Skeletal muscle satellite cell (primary cell): ENCODE measurements at regions not wholly inside any gene's neighbourhood (a gene's known extent, or its start where the extent isn't known, plus 50 kb on each side); places are given as distances from the start of the nearest gene placed in this dataset.
A peak's percentile ranks its signal among the peaks of the same experiment; 100 is the strongest.
"Not testable (repeated sequence)": the region's sequence is repeated elsewhere in the genome, so short reads cannot be mapped to it uniquely, and the experiment has no call there.

Source experiments
- H3K27me3 ChIP-seq: 2 replicates; pipeline ENCODE4 v1.7.0; 2013; ENCODE audit warnings: low read length; ENCODE audit not compliant: control insufficient read depth, insufficient read depth
- H3K36me3 ChIP-seq: 2 replicates; pipeline ENCODE4 v1.7.0; 2013; ENCODE audit warnings: mild to moderate bottlenecking, control low read depth, low read length; ENCODE audit not compliant: insufficient read depth
- H3K4me1 ChIP-seq: 2 replicates; pipeline ENCODE4 v1.7.0; 2013; ENCODE audit warnings: low read length; ENCODE audit not compliant: control insufficient read depth, insufficient read depth
- H3K4me2 ChIP-seq: 2 replicates; pipeline ENCODE4 v1.7.0; 2013; ENCODE audit warnings: mild to moderate bottlenecking, low read length
- H3K4me3 ChIP-seq: 2 replicates; pipeline ENCODE4 v1.7.0; 2013; ENCODE audit warnings: low read length
- H3K9ac ChIP-seq: 2 replicates; pipeline ENCODE4 v1.7.0; 2013; ENCODE audit warnings: mild to moderate bottlenecking, low read depth, low read length, moderate library complexity
- H3K9me3 ChIP-seq: replicated peaks from 2 replicates; pipeline ENCODE4 v1.7.0; 2013; ENCODE audit warnings: mild to moderate bottlenecking, control low read depth, low read length

GRCh38 chrX:45497290-45497689, 296.6 kb upstream of the DIPK2B start:
- H3K4me3 ChIP-seq: no peak overlapping the region
- H3K9me3 ChIP-seq: peaks cover 5% of the 10 kb centered on the region
- no peak overlapping the region for H3K9ac ChIP-seq
- H3K36me3 ChIP-seq: no peaks in the 10 kb centered on the region
- H3K27me3 ChIP-seq: peaks cover 3% of the 10 kb centered on the region
- no peak overlapping the region for H3K4me2 ChIP-seq
- peaks cover 5% of the 10 kb centered on the region for H3K4me1 ChIP-seq

- H3K4me3 ChIP-seq: no peak overlapping the region
- no peak overlapping the region for H3K4me2 ChIP-seq
- H3K27me3 ChIP-seq: peaks cover 3% of the 10 kb centered on the region
Observed at GRCh38 chrX:45485719-45486118, 285.0 kb upstream of the DIPK2B start.

GRCh38 chrX:45479835-45480422, 279.3 kb upstream of the DIPK2B start:
- Histone ChIP-seq H3K4me2 (peak overlapping the region; percentile 74), H3K27me3 (no peaks in the 10 kb centered on the region), H3K9me3 (peaks cover 5% of the 10 kb centered on the region), H3K4me1 (peaks cover 25% of the 10 kb centered on the region), H3K36me3 (no peaks in the 10 kb centered on the region), H3K4me3 (peak overlapping the region; percentile 36), H3K9ac (peak overlapping the region; percentile 93)

More at GRCh38 chrX:45485719-45486118, 285.0 kb upstream of the DIPK2B start:
- Histone ChIP-seq H3K9ac (no peak overlapping the region), H3K4me1 (peaks cover 4% of the 10 kb centered on the region), H3K36me3 (no peaks in the 10 kb centered on the region), H3K9me3 (peaks cover 5% of the 10 kb centered on the region)

GRCh38 chrX:45479196-45479834, 278.6 kb upstream of the DIPK2B start:
- peak overlapping the region; percentile 36 for H3K4me3 ChIP-seq

GRCh38 chrX:45472968-45473367, 272.3 kb upstream of the DIPK2B start:
- Histone ChIP-seq H3K4me3 (no peak overlapping the region), H3K27me3 (no peaks in the 10 kb centered on the region), H3K9me3 (no peaks in the 10 kb centered on the region), H3K4me1 (peaks cover 14% of the 10 kb centered on the region), H3K36me3 (no peaks in the 10 kb centered on the region), H3K4me2 (no peak overlapping the region), H3K9ac (peak overlapping the region; percentile 68)

More at GRCh38 chrX:45479196-45479834, 278.6 kb upstream of the DIPK2B start:
- H3K4me1 ChIP-seq: peaks cover 25% of the 10 kb centered on the region
- H3K36me3 ChIP-seq: no peaks in the 10 kb centered on the region
- peaks cover 5% of the 10 kb centered on the region for H3K9me3 ChIP-seq
- no peaks in the 10 kb centered on the region for H3K27me3 ChIP-seq
- peak overlapping the region; percentile 93 for H3K9ac ChIP-seq
- H3K4me2 ChIP-seq: peak overlapping the region; percentile 74

GRCh38 chrX:45467537-45467936, 266.9 kb upstream of the DIPK2B start:
- not testable (repeated sequence) for H3K27me3 ChIP-seq, H3K4me2 ChIP-seq, H3K4me3 ChIP-seq, H3K9ac ChIP-seq, H3K9me3 ChIP-seq, H3K4me1 ChIP-seq, H3K36me3 ChIP-seq

GRCh38 chrX:45455732-45456131, 255.1 kb upstream of the DIPK2B start:
- not testable (repeated sequence) for H3K4me1 ChIP-seq, H3K4me3 ChIP-seq, H3K27me3 ChIP-seq, H3K36me3 ChIP-seq, H3K9me3 ChIP-seq, H3K4me2 ChIP-seq, H3K9ac ChIP-seq

- no peaks in the 10 kb centered on the region for H3K9me3 ChIP-seq
- no peaks in the 10 kb centered on the region for H3K36me3 ChIP-seq
- H3K27me3 ChIP-seq: peaks cover 2% of the 10 kb centered on the region
- H3K4me2 ChIP-seq: no peak overlapping the region
- no peak overlapping the region for H3K9ac ChIP-seq
- H3K4me3 ChIP-seq: no peak overlapping the region
- H3K4me1 ChIP-seq: no peaks in the 10 kb centered on the region
Observed at GRCh38 chrX:45454290-45454689, 253.6 kb upstream of the DIPK2B start.

GRCh38 chrX:45449982-45450381, 249.3 kb upstream of the DIPK2B start:
- Histone ChIP-seq H3K4me3 (no peak overlapping the region), H3K4me1 (peaks cover 14% of the 10 kb centered on the region), H3K9me3 (no peaks in the 10 kb centered on the region), H3K9ac (no peak overlapping the region), H3K36me3 (no peaks in the 10 kb centered on the region), H3K27me3 (peaks cover 2% of the 10 kb centered on the region), H3K4me2 (no peak overlapping the region)

GRCh38 chrX:45447995-45448394, 247.3 kb upstream of the DIPK2B start:
- Histone ChIP-seq H3K9ac (no peak overlapping the region), H3K4me3 (no peak overlapping the region), H3K9me3 (no peaks in the 10 kb centered on the region), H3K4me1 (peaks cover 15% of the 10 kb centered on the region), H3K27me3 (no peaks in the 10 kb centered on the region), H3K36me3 (no peaks in the 10 kb centered on the region), H3K4me2 (no peak overlapping the region)

GRCh38 chrX:45447331-45447730, 246.7 kb upstream of the DIPK2B start:
- Histone ChIP-seq H3K4me1 (peaks cover 15% of the 10 kb centered on the region), H3K27me3 (no peaks in the 10 kb centered on the region), H3K4me2 (no peak overlapping the region), H3K9me3 (no peaks in the 10 kb centered on the region), H3K4me3 (no peak overlapping the region), H3K9ac (no peak overlapping the region), H3K36me3 (no peaks in the 10 kb centered on the region)
